ENCODE measurements at regions not wholly inside any gene's neighbourhood (a gene's known extent, or its start where the extent isn't known, plus 50 kb on each side); places are given as distances from the start of the nearest gene placed in this dataset.

- peaks cover 17% of the 10 kb centered on the region for H3K27me3 ChIP-seq (ENCODE audit: insufficient read depth, low read length)
- no TSS peak for BruUV-seq (replicated peaks)
- no peak overlapping the region for H3K4me3 ChIP-seq (replicated peaks in 1 of 2; ENCODE audit: low read depth in 1 of 2, low read length in 2 of 2)
- no peaks in the 10 kb centered on the region for H3K79me2 ChIP-seq (ENCODE audit: insufficient read depth, low read length)
- ATAC-seq (no peak), DNase-seq (ENCODE audit: low read depth, low spot score) (no peak)
- intact Hi-C loops (cut with micrococcal nuclease), result loop anchor here (5.0 kb wide), 1 partner anchor 456 kb away; no protein-coding TSS in a partner anchor
- no peak overlapping the region for H2AFZ ChIP-seq (ENCODE audit: low read depth, low read length, poor library complexity, severe bottlenecking)
- H3K9ac ChIP-seq (ENCODE audit: low read length), result no peak overlapping the region
- H3K4me2 ChIP-seq (ENCODE audit: low read length), result no peak overlapping the region
- POLR2A ChIA-PET, result no interaction called here
- no peaks in the 10 kb centered on the region for H3K9me3 ChIP-seq (ENCODE audit: control insufficient read depth in 1 of 2, insufficient read depth in 1 of 2, low read depth in 1 of 2, low read length in 2 of 2)
- no peaks in the 10 kb centered on the region for H3K36me3 ChIP-seq (ENCODE audit: control insufficient read depth in 1 of 2, insufficient read depth in 2 of 2, low read length in 2 of 2)
- no peaks in the 10 kb centered on the region for H3K9me2 ChIP-seq (ENCODE audit: insufficient read depth)
- CTCF ChIA-PET, result interaction anchor here (1.0 to 1.1 kb wide), 3 partner anchors 10 to 317 kb away, joined by 3 to 5 read pairs (median 5); no protein-coding TSS in a partner anchor
- TF ChIP-seq POLR2AphosphoS5 (IDR thresholded peaks at IDR 0.05; ENCODE audit: low read depth, low read length) (no peak), ZNF274 (IDR thresholded peaks at IDR 0.05; ENCODE audit: low read depth, low read length) (no peak), MAX (IDR thresholded peaks at IDR 0.05) (no peak), ELF1 (IDR thresholded peaks at IDR 0.05; ENCODE audit: borderline replicate concordance, low read depth) (no peak), ATF3 (IDR thresholded peaks at IDR 0.05) (no peak), CTCF (IDR thresholded peaks at IDR 0.05 in 2 of 3, conservative IDR thresholded peaks at IDR 0.05 in 1 of 3; ENCODE audit: borderline replicate concordance in 1 of 3, insufficient read depth in 1 of 3, low read depth in 2 of 3, low read length in 2 of 3) (no peak), ZFX (IDR thresholded peaks at IDR 0.05) (no peak), CBX3 (IDR thresholded peaks at IDR 0.05; ENCODE audit: low read depth) (no peak), SP1 (IDR thresholded peaks at IDR 0.05; ENCODE audit: low read depth) (no peak), TCF7L2 (IDR thresholded peaks at IDR 0.05; ENCODE audit: borderline replicate concordance, extremely low read depth, insufficient read depth, insufficient read length) (no peak), SRF (IDR thresholded peaks at IDR 0.05; ENCODE audit: low read depth) (no peak), EGR1 (IDR thresholded peaks at IDR 0.05; ENCODE audit: low read depth) (no peak)
- RAD21 ChIA-PET (ENCODE audit: low non-redundant PET in 1 of 2, low total read pairs in 2 of 2, uncharacterized antibody in 2 of 2, unreplicated experiment in 2 of 2), result no interaction called here
- no peak overlapping the region for H3K27ac ChIP-seq (ENCODE audit: low read depth, low read length)
- no peaks in the 10 kb centered on the region for H3K4me1 ChIP-seq (ENCODE audit: control insufficient read depth in 1 of 2, insufficient read depth in 2 of 2, low read length in 2 of 2)
- no peaks in the 10 kb centered on the region for H4K20me1 ChIP-seq (ENCODE audit: insufficient read depth)
Observed at GRCh38 chr11:76730887-76731565, 52.1 kb upstream of the TSKU start.
